ENCODE measurements at regions not wholly inside any gene's neighbourhood (a gene's known extent, or its start where the extent isn't known, plus 50 kb on each side); places are given as distances from the start of the nearest gene placed in this dataset.

DNA sequence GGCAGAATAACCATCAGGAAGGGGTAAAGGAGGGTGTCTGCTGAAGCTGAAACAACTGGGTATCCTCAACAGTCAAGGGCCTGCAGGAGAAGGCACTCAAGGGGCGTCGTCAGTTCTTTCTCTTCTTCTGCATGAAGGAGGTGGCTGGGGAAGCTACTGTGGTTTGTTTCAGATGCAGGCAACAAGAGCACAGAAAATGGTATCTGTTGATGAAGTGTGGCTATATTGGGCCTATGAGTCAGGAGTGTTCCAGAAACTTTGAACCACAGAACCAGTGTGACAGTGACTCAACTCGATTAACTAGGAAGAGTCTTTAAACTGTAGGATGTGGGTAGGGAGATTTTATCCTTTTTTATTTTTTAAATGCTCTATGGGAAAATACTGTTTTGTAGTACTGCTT is 686.3 kb downstream of the FGF9 start:
- Histone ChIP-seq H3K4me2 (ENCODE audit: low read depth, low read length) (no peak overlapping the region), H3K9me1 (ENCODE audit: insufficient read depth, low read length) (no peaks in the 10 kb centered on the region), H3K4me1 (ENCODE audit: control insufficient read depth, insufficient read depth, low read length) (no peaks in the 10 kb centered on the region), H3K36me3 (ENCODE audit: control insufficient read depth, insufficient read depth, low read length) (no peaks in the 10 kb centered on the region), H3K18ac (ENCODE audit: low read depth, low read length) (no peak overlapping the region), H4K20me1 (ENCODE audit: insufficient read depth, low read length) (no peaks in the 10 kb centered on the region), H3K4ac (ENCODE audit: low read depth, low read length) (no peak overlapping the region), H2BK20ac (ENCODE audit: low read depth, low read length) (no peak overlapping the region), H2AK5ac (ENCODE audit: low read depth, low read length) (no peak overlapping the region), H3K9ac (ENCODE audit: low read depth, low read length) (no peak overlapping the region), H3K79me1 (ENCODE audit: low read depth in 1 of 2, low read length in 2 of 2) (no peaks in the 10 kb centered on the region), H3K23ac (ENCODE audit: low read depth, low read length) (no peak overlapping the region), H3K14ac (replicated peaks; ENCODE audit: low read depth, low read length) (no peak overlapping the region), H2BK120ac (ENCODE audit: low read depth, low read length) (no peak overlapping the region), H3K4me3 (ENCODE audit: insufficient read depth, low read depth, low read length) (no peak overlapping the region), H2AFZ (replicated peaks; ENCODE audit: low read length, poor library complexity) (no peak overlapping the region), H3K56ac (ENCODE audit: extremely low read depth, insufficient read depth, low read length) (no peak overlapping the region), H2BK15ac (ENCODE audit: low read depth, low read length) (no peak overlapping the region), H4K8ac (ENCODE audit: low read depth in 2 of 2, low read length in 2 of 2) (no peak overlapping the region), H3K27me3 (ENCODE audit: control insufficient read depth, insufficient read depth, low read length) (no peaks in the 10 kb centered on the region), H4K91ac (ENCODE audit: insufficient read depth, low read depth, low read length) (no peak overlapping the region), H3K27ac (ENCODE audit: insufficient read depth, low read length) (no peak overlapping the region), H4K5ac (ENCODE audit: low read depth, low read length) (no peak overlapping the region), H3K9me3 (ENCODE audit: control insufficient read depth, insufficient read depth, low read length) (no peaks in the 10 kb centered on the region), H2BK5ac (ENCODE audit: low read depth, low read length, poor library complexity, severe bottlenecking) (no peak overlapping the region), H2AK9ac (replicated peaks; ENCODE audit: low read depth, low read length, poor library complexity) (no peak overlapping the region)
- WGBS, 2 experiments (ENCODE audit: extremely low coverage in 2 of 2, insufficient read length in 1 of 2): no CpG with 5 or more reads among the region's 3 CpGs
- CTCF ChIA-PET: no interaction called here
- POLR2A ChIA-PET (ENCODE audit: unreplicated experiment): no interaction called here
- BruUV-seq (replicated peaks): no TSS peak
- in situ Hi-C loops (cut with MboI; ENCODE audit: low sequenced_read_pairs) (no loop called here), intact Hi-C loops (cut with micrococcal nuclease) (no loop called here), dilution Hi-C loops (cut with HindIII; ENCODE audit: low sequenced_read_pairs, unreplicated experiment) (no loop called here)
- TF ChIP-seq RCOR1 (IDR thresholded peaks at IDR 0.05; ENCODE audit: insufficient replicate concordance, low read length) (no peak), POLR2A (IDR thresholded peaks at IDR 0.05; ENCODE audit: low read depth, low read length) (no peak), RFX5 (IDR thresholded peaks at IDR 0.05; ENCODE audit: low read depth, low read length) (no peak), NFE2L2 (IDR thresholded peaks at IDR 0.05; ENCODE audit: low read depth, low read length) (no peak), SMC3 (IDR thresholded peaks at IDR 0.05; ENCODE audit: low read depth, low read length) (no peak), CEBPB (IDR thresholded peaks at IDR 0.05; ENCODE audit: low read depth, low read length) (no peak), RAD21 (IDR thresholded peaks at IDR 0.05; ENCODE audit: low read length) (no peak), MAFK (IDR thresholded peaks at IDR 0.05; ENCODE audit: low read depth, low read length) (no peak), FOS (IDR thresholded peaks at IDR 0.05; ENCODE audit: low read depth, low read length) (no peak), MXI1 (IDR thresholded peaks at IDR 0.05; ENCODE audit: borderline replicate concordance, low read depth, low read length) (no peak), CHD1 (IDR thresholded peaks at IDR 0.05; ENCODE audit: low read depth, low read length) (no peak), BHLHE40 (IDR thresholded peaks at IDR 0.05; ENCODE audit: low read depth, low read length) (no peak), MAZ (IDR thresholded peaks at IDR 0.05; ENCODE audit: borderline replicate concordance, low read depth, low read length) (no peak)
- TF ChIP-seq, protein P1, sequence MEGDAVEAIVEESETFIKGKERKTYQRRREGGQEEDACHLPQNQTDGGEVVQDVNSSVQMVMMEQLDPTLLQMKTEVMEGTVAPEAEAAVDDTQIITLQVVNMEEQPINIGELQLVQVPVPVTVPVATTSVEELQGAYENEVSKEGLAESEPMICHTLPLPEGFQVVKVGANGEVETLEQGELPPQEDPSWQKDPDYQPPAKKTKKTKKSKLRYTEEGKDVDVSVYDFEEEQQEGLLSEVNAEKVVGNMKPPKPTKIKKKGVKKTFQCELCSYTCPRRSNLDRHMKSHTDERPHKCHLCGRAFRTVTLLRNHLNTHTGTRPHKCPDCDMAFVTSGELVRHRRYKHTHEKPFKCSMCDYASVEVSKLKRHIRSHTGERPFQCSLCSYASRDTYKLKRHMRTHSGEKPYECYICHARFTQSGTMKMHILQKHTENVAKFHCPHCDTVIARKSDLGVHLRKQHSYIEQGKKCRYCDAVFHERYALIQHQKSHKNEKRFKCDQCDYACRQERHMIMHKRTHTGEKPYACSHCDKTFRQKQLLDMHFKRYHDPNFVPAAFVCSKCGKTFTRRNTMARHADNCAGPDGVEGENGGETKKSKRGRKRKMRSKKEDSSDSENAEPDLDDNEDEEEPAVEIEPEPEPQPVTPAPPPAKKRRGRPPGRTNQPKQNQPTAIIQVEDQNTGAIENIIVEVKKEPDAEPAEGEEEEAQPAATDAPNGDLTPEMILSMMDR (conservative IDR thresholded peaks at IDR 0.05; ENCODE audit: low read depth, low read length): no peak
- TF ChIP-seq, protein P2, sequence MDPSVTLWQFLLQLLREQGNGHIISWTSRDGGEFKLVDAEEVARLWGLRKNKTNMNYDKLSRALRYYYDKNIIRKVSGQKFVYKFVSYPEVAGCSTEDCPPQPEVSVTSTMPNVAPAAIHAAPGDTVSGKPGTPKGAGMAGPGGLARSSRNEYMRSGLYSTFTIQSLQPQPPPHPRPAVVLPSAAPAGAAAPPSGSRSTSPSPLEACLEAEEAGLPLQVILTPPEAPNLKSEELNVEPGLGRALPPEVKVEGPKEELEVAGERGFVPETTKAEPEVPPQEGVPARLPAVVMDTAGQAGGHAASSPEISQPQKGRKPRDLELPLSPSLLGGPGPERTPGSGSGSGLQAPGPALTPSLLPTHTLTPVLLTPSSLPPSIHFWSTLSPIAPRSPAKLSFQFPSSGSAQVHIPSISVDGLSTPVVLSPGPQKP (IDR thresholded peaks at IDR 0.05; ENCODE audit: borderline replicate concordance, low read depth, low read length): no peak
- TF ChIP-seq, protein P3, sequence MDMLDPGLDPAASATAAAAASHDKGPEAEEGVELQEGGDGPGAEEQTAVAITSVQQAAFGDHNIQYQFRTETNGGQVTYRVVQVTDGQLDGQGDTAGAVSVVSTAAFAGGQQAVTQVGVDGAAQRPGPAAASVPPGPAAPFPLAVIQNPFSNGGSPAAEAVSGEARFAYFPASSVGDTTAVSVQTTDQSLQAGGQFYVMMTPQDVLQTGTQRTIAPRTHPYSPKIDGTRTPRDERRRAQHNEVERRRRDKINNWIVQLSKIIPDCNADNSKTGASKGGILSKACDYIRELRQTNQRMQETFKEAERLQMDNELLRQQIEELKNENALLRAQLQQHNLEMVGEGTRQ (IDR thresholded peaks at IDR 0.05; ENCODE audit: low read depth, low read length): no peak
- DNase-seq: no peak
- no peak for ATAC-seq (ENCODE audit: low read depth)
